GM12878 (cell line): ENCODE measurements at regions not wholly inside any gene's neighbourhood (a gene's known extent, or its start where the extent isn't known, plus 50 kb on each side); places are given as distances from the start of the nearest gene placed in this dataset.

Experiments
- ATAC-seq: fragments of 200-7000 bp; cut with Tn5 transposase; 3 replicates; pipeline ENCODE4 v1.9.1; 2020; ENCODE audit warnings: mild to moderate bottlenecking, moderate library complexity
- BruUV-seq: library from RNA; stranded (reverse); fragments of 400-500 nt; replicated peaks from 2 replicates; lab custom pipeline; 2021; lab: Mats Ljungman, UMichigan
- CTCF ChIA-PET: fragments of 300-600 bp; sonication (Branson Sonifier 250); formaldehyde crosslinking; extraction: SDS; loops from one replicate; lab custom pipeline; 2021; ENCODE audit warnings: inconsistent platforms; lab: Yijun Ruan, JAX
- POLR2A ChIA-PET: fragments of 350-600 bp; formaldehyde crosslinking; extraction: SDS; loops from one replicate; lab custom pipeline; 2021; ENCODE audit warnings: inconsistent platforms; lab: Charles Lee
- RAD21 ChIA-PET: fragments of 300-600 bp; sonication (Branson Sonifier 250); formaldehyde crosslinking; loops from one replicate; lab custom pipeline; 2023; ENCODE audit warnings: antibody characterized with exemption; ENCODE audit not compliant: unreplicated experiment; lab: Charles Lee
- SMC1A ChIA-PET: fragments of 300-600 bp; sonication (Branson Sonifier 250); formaldehyde crosslinking; loops from one replicate; lab custom pipeline; 2023; ENCODE audit not compliant: unreplicated experiment, uncharacterized antibody; lab: Charles Lee
- DNase-seq: peaks from one replicate; pipeline ENCODE4 v3.0.0-alpha.2; 2011; ENCODE audit warnings: low read depth, low spot score
- FAIRE-seq: peaks from 3 replicates; lab custom pipeline; 2011; peaks lifted over from hg19 to GRCh38; lab: Jason Lieb, UNC
- H2AFZ ChIP-seq: 2 replicates; pipeline ENCODE4 v1.6.0; 2011; ENCODE audit warnings: low read depth, low read length, control low read depth; ENCODE audit not compliant: control insufficient read depth
- H3K27ac ChIP-seq: 2 replicates; pipeline ENCODE4 v1.5.1; 2011; ENCODE audit warnings: control low read depth; ENCODE audit not compliant: control insufficient read depth, insufficient read depth
- H3K27me3 ChIP-seq, 2 experiments: replicated peaks in 1 of 2; 2 replicates each; pipeline versions ENCODE4 v1.6.0 to v1.6.1; 2011; ENCODE audit warnings: low read length in 1 of 2; ENCODE audit not compliant: control insufficient read depth in 2 of 2, insufficient read depth in 2 of 2
- H3K36me3 ChIP-seq, 2 experiments: 2 replicates each; pipeline ENCODE4 v1.5.1; 2011; ENCODE audit warnings: low read length in 1 of 2; ENCODE audit not compliant: control insufficient read depth in 2 of 2, insufficient read depth in 2 of 2
- H3K4me1 ChIP-seq: 2 replicates; pipeline ENCODE4 v1.6.1; 2011; ENCODE audit warnings: mild to moderate bottlenecking, low read length, moderate library complexity, mixed read lengths; ENCODE audit not compliant: control insufficient read depth, insufficient read depth
- H3K4me2 ChIP-seq: 2 replicates; pipeline ENCODE4 v1.6.0; 2011; ENCODE audit warnings: control low read depth; ENCODE audit not compliant: control insufficient read depth, insufficient read depth
- H3K4me3 ChIP-seq: fragments of 200-600 bp; sonication (generic); 2 replicates; pipeline ENCODE4 v1.5.1; 2016
- H3K79me2 ChIP-seq: 2 replicates; pipeline ENCODE4 v1.6.0; 2011; ENCODE audit warnings: low read length; ENCODE audit not compliant: control insufficient read depth, insufficient read depth
- H3K9ac ChIP-seq: 2 replicates; pipeline ENCODE4 v1.8.0; 2011; ENCODE audit warnings: low read length, control low read depth, mixed read lengths; ENCODE audit not compliant: control insufficient read depth, insufficient read depth
- H3K9me3 ChIP-seq: replicated peaks from 3 replicates; pipeline ENCODE4 v1.5.1; 2011; ENCODE audit warnings: mild to moderate bottlenecking, low read length; ENCODE audit not compliant: control insufficient read depth, insufficient read depth
- H4K20me1 ChIP-seq: 2 replicates; pipeline ENCODE4 v1.6.0; 2011; ENCODE audit not compliant: control insufficient read depth, insufficient read depth
- ATF2 ChIP-seq: IDR thresholded peaks from 2 replicates; pipeline ENCODE4 v1.6.1; 2012; ENCODE audit warnings: low read length, inconsistent platforms
- BCL11A ChIP-seq: IDR thresholded peaks from 2 replicates; pipeline ENCODE4 v1.6.1; 2011; ENCODE audit warnings: low read depth, low read length
- BCLAF1 ChIP-seq: fragments of 450-650 bp; IDR thresholded peaks from 2 replicates; pipeline ENCODE4 v1.6.1; 2017; ENCODE audit warnings: antibody characterized with exemption, mild to moderate bottlenecking, moderate library complexity
- BHLHE40 ChIP-seq, 2 experiments: fragments of 450-650 bp in 1 of 2; IDR thresholded peaks; 2 replicates each; pipeline ENCODE4 v1.6.1; 2011 to 2017; ENCODE audit warnings: low read depth in 2 of 2, borderline replicate concordance in 1 of 2, improper control_type of control experiment in 1 of 2, low read length in 1 of 2, mild to moderate bottlenecking in 1 of 2
- CREM ChIP-seq: IDR thresholded peaks from 2 replicates; pipeline ENCODE4 v1.6.1; 2014; ENCODE audit warnings: antibody characterized with exemption, low read depth
- GABPA ChIP-seq: IDR thresholded peaks from 2 replicates; pipeline ENCODE4 v1.6.1; 2014; ENCODE audit warnings: antibody characterized with exemption, low read depth, mild to moderate bottlenecking, inconsistent platforms
- MTA2 ChIP-seq: fragments of 450-650 bp; IDR thresholded peaks from 2 replicates; pipeline ENCODE4 v1.6.1; 2016; ENCODE audit warnings: low read depth, mild to moderate bottlenecking, moderate library complexity
- NRF1 ChIP-seq: conservative IDR thresholded peaks from 2 replicates; pipeline ENCODE4 v1.6.1; 2011; ENCODE audit warnings: mild to moderate bottlenecking, low read depth, low read length, improper control_type of control experiment
- SPI1 ChIP-seq: IDR thresholded peaks from 2 replicates; pipeline ENCODE4 v1.6.1; 2011; ENCODE audit warnings: low read depth, mild to moderate bottlenecking, low read length, moderate library complexity, borderline replicate concordance; ENCODE audit not compliant: insufficient read depth
- STAT3 ChIP-seq: IDR thresholded peaks from 2 replicates; pipeline ENCODE4 v1.6.1; 2011; ENCODE audit warnings: low read depth, low read length, improper control_type of control experiment
- SUPT20H ChIP-seq: IDR thresholded peaks from 2 replicates; pipeline ENCODE4 v1.6.1; 2011; ENCODE audit warnings: low read depth, mild to moderate bottlenecking, low read length, moderate library complexity, borderline replicate concordance; ENCODE audit not compliant: control insufficient read depth
- SUZ12 ChIP-seq: fragments of 200-600 bp; sonication (generic); IDR thresholded peaks from one replicate; pipeline ENCODE4 v1.6.1; 2018; ENCODE audit warnings: antibody characterized with exemption, mild to moderate bottlenecking; ENCODE audit not compliant: unreplicated experiment
- TCF12 ChIP-seq: IDR thresholded peaks from 2 replicates; pipeline ENCODE4 v1.6.1; 2011; ENCODE audit warnings: low read depth, mild to moderate bottlenecking, low read length
- WGBS: methylation state at CpG from one replicate; pipeline ENCODE4 v1.1.6; 2016; ENCODE audit warnings: low lambda C conversion rate; ENCODE audit not compliant: insufficient replicate concordance, insufficient coverage; ENCODE audit errors: missing lambda C conversion rate; 5-methylcytosine and 5-hydroxymethylcytosine counted together
- in situ Hi-C: fragments of 300-500 bp; cut with MboI; formaldehyde crosslinking; loops from 9 replicates; pipeline ENCODE4 v1.14.3; 2018; ENCODE audit warnings: mixed read lengths
- intact Hi-C: fragments of 100-400 bp; cut with micrococcal nuclease; formaldehyde crosslinking; loops from one replicate; pipeline ENCODE4 v1.14.2; 2022; ENCODE audit not compliant: unreplicated experiment

- Histone ChIP-seq H3K27ac (no peak overlapping the region), H3K36me3 (no peaks in the 10 kb centered on the region), H3K9ac (no peak overlapping the region), H3K4me2 (no peak overlapping the region), H3K4me3 (no peak overlapping the region), H3K4me1 (no peaks in the 10 kb centered on the region), H2AFZ (no peak overlapping the region), H3K27me3 (no peaks in the 10 kb centered on the region), H4K20me1 (no peaks in the 10 kb centered on the region), H3K79me2 (no peaks in the 10 kb centered on the region), H3K9me3 (no peaks in the 10 kb centered on the region)
- ATAC-seq (no peak), DNase-seq (no peak), FAIRE-seq (no peak)
- intact Hi-C loops (no loop called here), in situ Hi-C loops (no loop called here)
- no peak for TF ChIP-seq SPI1
- TF ChIP-seq CREM: no peak
- TF ChIP-seq MTA2: no peak
- TF ChIP-seq BCL11A: no peak
- TF ChIP-seq GABPA: no peak
- no peak for TF ChIP-seq BHLHE40 (IDR thresholded peaks at IDR 0.05; ENCODE audit: borderline replicate concordance in 1 of 2, low read depth in 2 of 2, low read length in 1 of 2)
- no peak for TF ChIP-seq SUZ12
- no peak for TF ChIP-seq ATF2
- no peak for TF ChIP-seq TCF12
- no peak for TF ChIP-seq STAT3
- TF ChIP-seq NRF1: no peak
- TF ChIP-seq SUPT20H: no peak
- no peak for TF ChIP-seq BCLAF1
- CTCF ChIA-PET: interaction anchor here (1.7 kb wide), 1 partner anchor 10 kb away, joined by 5 read pairs; no protein-coding TSS in a partner anchor
- RAD21 ChIA-PET: no interaction called here
- WGBS: 35% methylated on average over 4 of the region's 4 CpGs
- POLR2A ChIA-PET: no interaction called here
- SMC1A ChIA-PET: interaction anchor here (0.7 kb wide), 1 partner anchor 372 kb away, joined by 3 read pairs; no protein-coding TSS in a partner anchor
- no TSS peak for BruUV-seq
These were observed 212.9 kb downstream of the DUSP6 start for GRCh38 chr12:89139390-89139789.
